ENCODE measurements at regions not wholly inside any gene's neighbourhood (a gene's known extent, or its start where the extent isn't known, plus 50 kb on each side); places are given as distances from the start of the nearest gene placed in this dataset.

GRCh38 chr2:217364224-217364623 lies 504.4 kb upstream of the TNP1 start:
- H3K4me2 ChIP-seq (replicated peaks; ENCODE audit: low read depth, low read length, poor library complexity, severe bottlenecking), result no peak overlapping the region
- Mint-ChIP-seq H3K4me1 (peaks cover 8% of the 10 kb centered on the region), H3K27ac (no peak overlapping the region), H3K27me3 (peaks cover 8% of the 10 kb centered on the region), H3K9me3 (ENCODE audit: insufficient read depth) (no peaks in the 10 kb centered on the region), H3K4me3 (no peak overlapping the region)
- H3K9me3 ChIP-seq (ENCODE audit: control extremely low read depth in 1 of 3, control insufficient read depth in 2 of 3, insufficient read depth in 1 of 3, low read length in 2 of 3), result no peaks in the 10 kb centered on the region
- CTCF ChIA-PET, result no interaction called here
- H3K9ac ChIP-seq (ENCODE audit: low read length), result no peak overlapping the region
- ATAC-seq (ENCODE audit: low read depth) (no peak), DNase-seq (no peak)
- no peaks in the 10 kb centered on the region for H4K20me1 ChIP-seq (ENCODE audit: control insufficient read depth, insufficient read depth, low read length, poor library complexity, severe bottlenecking)
- peaks cover 0 to 2% (median 0%) of the 10 kb centered on the region in 4 experiments for H3K27me3 ChIP-seq (replicated peaks in 1 of 4; ENCODE audit: control extremely low read depth in 1 of 4, control insufficient read depth in 3 of 4, insufficient read depth in 4 of 4, low read length in 3 of 4)
- intact Hi-C loops (cut with micrococcal nuclease), result no loop called here
- H2AFZ ChIP-seq (ENCODE audit: insufficient read depth, low read depth, low read length, poor library complexity, severe bottlenecking), result no peak overlapping the region
- TF ChIP-seq, protein P1, sequence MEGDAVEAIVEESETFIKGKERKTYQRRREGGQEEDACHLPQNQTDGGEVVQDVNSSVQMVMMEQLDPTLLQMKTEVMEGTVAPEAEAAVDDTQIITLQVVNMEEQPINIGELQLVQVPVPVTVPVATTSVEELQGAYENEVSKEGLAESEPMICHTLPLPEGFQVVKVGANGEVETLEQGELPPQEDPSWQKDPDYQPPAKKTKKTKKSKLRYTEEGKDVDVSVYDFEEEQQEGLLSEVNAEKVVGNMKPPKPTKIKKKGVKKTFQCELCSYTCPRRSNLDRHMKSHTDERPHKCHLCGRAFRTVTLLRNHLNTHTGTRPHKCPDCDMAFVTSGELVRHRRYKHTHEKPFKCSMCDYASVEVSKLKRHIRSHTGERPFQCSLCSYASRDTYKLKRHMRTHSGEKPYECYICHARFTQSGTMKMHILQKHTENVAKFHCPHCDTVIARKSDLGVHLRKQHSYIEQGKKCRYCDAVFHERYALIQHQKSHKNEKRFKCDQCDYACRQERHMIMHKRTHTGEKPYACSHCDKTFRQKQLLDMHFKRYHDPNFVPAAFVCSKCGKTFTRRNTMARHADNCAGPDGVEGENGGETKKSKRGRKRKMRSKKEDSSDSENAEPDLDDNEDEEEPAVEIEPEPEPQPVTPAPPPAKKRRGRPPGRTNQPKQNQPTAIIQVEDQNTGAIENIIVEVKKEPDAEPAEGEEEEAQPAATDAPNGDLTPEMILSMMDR (IDR thresholded peaks at IDR 0.05), result no peak
- TF ChIP-seq EZH2 (IDR thresholded peaks at IDR 0.05; ENCODE audit: borderline replicate concordance, insufficient read depth, low read depth, low read length, poor library complexity, severe bottlenecking), result no peak
- H3K27ac ChIP-seq (ENCODE audit: low read length in 2 of 2), result no peak overlapping the region
- no peaks in the 10 kb centered on the region for H3K79me2 ChIP-seq (ENCODE audit: control insufficient read depth, insufficient read depth, low read length)
- H3K4me3 ChIP-seq (ENCODE audit: control extremely low read depth in 1 of 5, extremely low read depth in 1 of 5, insufficient read depth in 1 of 5, low read depth in 2 of 5, low read length in 4 of 5), result no peak overlapping the region
- no peaks in the 10 kb centered on the region for H3K36me3 ChIP-seq (replicated peaks in 1 of 2; ENCODE audit: control extremely low read depth in 1 of 2, control insufficient read depth in 1 of 2, extremely low read depth in 1 of 2, insufficient read depth in 2 of 2, low read length in 1 of 2)
- H3K4me1 ChIP-seq (ENCODE audit: control insufficient read depth in 2 of 2, insufficient read depth in 2 of 2, low read length in 2 of 2), result peaks cover 0 to 3% of the 10 kb centered on the region in 2 donors
- POLR2A ChIA-PET, result no interaction called here

DNA sequence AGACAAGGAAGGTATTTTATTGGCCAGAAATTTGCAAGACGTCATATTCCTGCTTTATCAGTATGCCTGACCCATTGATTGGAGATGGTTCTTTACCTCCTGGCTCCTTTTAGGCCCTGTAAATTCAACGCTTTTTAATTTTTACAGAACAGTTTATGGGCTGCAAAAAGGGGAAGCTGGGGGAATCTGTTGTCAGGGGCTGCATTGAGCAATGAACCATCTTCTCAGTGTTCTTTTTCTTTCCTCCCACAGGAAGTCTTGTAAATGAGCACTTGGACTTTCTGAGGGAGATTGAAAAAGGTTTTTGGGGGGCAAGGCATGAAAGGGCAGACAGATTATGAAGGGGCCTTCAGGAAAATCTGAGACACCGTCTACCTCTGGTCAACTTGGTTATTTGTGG lies 503.6 kb upstream of the TNP1 start:
- Histone ChIP-seq H3K27ac (ENCODE audit: low read length in 2 of 2) (no peak overlapping the region), H3K4me3 (ENCODE audit: control extremely low read depth in 1 of 5, extremely low read depth in 1 of 5, insufficient read depth in 1 of 5, low read depth in 2 of 5, low read length in 4 of 5) (no peak overlapping the region), H3K36me3 (replicated peaks in 1 of 2; ENCODE audit: control extremely low read depth in 1 of 2, control insufficient read depth in 1 of 2, extremely low read depth in 1 of 2, insufficient read depth in 2 of 2, low read length in 1 of 2) (no peaks in the 10 kb centered on the region), H3K4me1 (ENCODE audit: control insufficient read depth in 2 of 2, insufficient read depth in 2 of 2, low read length in 2 of 2) (peaks cover 0 to 3% of the 10 kb centered on the region in 2 donors), H2AFZ (ENCODE audit: insufficient read depth, low read depth, low read length, poor library complexity, severe bottlenecking) (no peak overlapping the region), H3K9ac (ENCODE audit: low read length) (no peak overlapping the region), H4K20me1 (ENCODE audit: control insufficient read depth, insufficient read depth, low read length, poor library complexity, severe bottlenecking) (no peaks in the 10 kb centered on the region), H3K4me2 (replicated peaks; ENCODE audit: low read depth, low read length, poor library complexity, severe bottlenecking) (no peak overlapping the region), H3K9me3 (ENCODE audit: control extremely low read depth in 1 of 3, control insufficient read depth in 2 of 3, insufficient read depth in 1 of 3, low read length in 2 of 3) (no peaks in the 10 kb centered on the region), H3K27me3 (replicated peaks in 1 of 4; ENCODE audit: control extremely low read depth in 1 of 4, control insufficient read depth in 3 of 4, insufficient read depth in 4 of 4, low read length in 3 of 4) (peaks cover 0 to 2% (median 0%) of the 10 kb centered on the region in 4 experiments), H3K79me2 (ENCODE audit: control insufficient read depth, insufficient read depth, low read length) (no peaks in the 10 kb centered on the region)
- ATAC-seq (ENCODE audit: low read depth) (no peak), DNase-seq (no peak)
- Mint-ChIP-seq H3K4me1 (peaks cover 8% of the 10 kb centered on the region), H3K27me3 (peaks cover 11% of the 10 kb centered on the region), H3K4me3 (no peak overlapping the region), H3K9me3 (ENCODE audit: insufficient read depth) (no peaks in the 10 kb centered on the region), H3K27ac (no peak overlapping the region)
- TF ChIP-seq, protein P1 (IDR thresholded peaks at IDR 0.05), result no peak
- TF ChIP-seq EZH2 (IDR thresholded peaks at IDR 0.05; ENCODE audit: borderline replicate concordance, insufficient read depth, low read depth, low read length, poor library complexity, severe bottlenecking), result no peak
- CTCF ChIA-PET, result no interaction called here
- 40% methylated on average over 1 of the region's 3 CpGs for WGBS (ENCODE audit: insufficient coverage)
- POLR2A ChIA-PET, result no interaction called here
- intact Hi-C loops (cut with micrococcal nuclease), result no loop called here
